Fibroblast of lung (primary cell): ENCODE measurements at regions not wholly inside any gene's neighbourhood (a gene's known extent, or its start where the extent isn't known, plus 50 kb on each side); places are given as distances from the start of the nearest gene placed in this dataset.

ENCODE experiments used
- DNase-seq, 2 donors: peaks; one replicate each; pipeline versions ENCODE4 v3.0.0 to v3.0.0-alpha.2; 2010; ENCODE audit warnings: low read depth in 2 of 2
- H2AFZ ChIP-seq: 2 replicates; pipeline ENCODE4 v1.5.1; 2012; ENCODE audit warnings: low read length, control low read depth, inconsistent platforms
- H3K27ac ChIP-seq: 2 replicates; pipeline ENCODE4 v1.5.1; 2011; ENCODE audit warnings: low read length, control low read depth; ENCODE audit not compliant: insufficient read depth
- H3K27me3 ChIP-seq: 2 replicates; pipeline ENCODE4 v1.5.1; 2011; ENCODE audit warnings: mild to moderate bottlenecking, low read length; ENCODE audit not compliant: control insufficient read depth, insufficient read depth
- H3K36me3 ChIP-seq: 2 replicates; pipeline ENCODE4 v1.5.1; 2011; ENCODE audit warnings: low read length; ENCODE audit not compliant: control insufficient read depth, insufficient read depth
- H3K4me1 ChIP-seq: 2 replicates; pipeline ENCODE4 v1.5.1; 2011; ENCODE audit warnings: low read length; ENCODE audit not compliant: control insufficient read depth, insufficient read depth; ENCODE audit errors: extremely low read depth
- H3K4me2 ChIP-seq: 2 replicates; pipeline ENCODE4 v1.5.1; 2011; ENCODE audit warnings: low read length, control low read depth; ENCODE audit not compliant: insufficient read depth; ENCODE audit errors: extremely low read depth
- H3K4me3 ChIP-seq, 4 experiments: fragments of 200-600 bp in 1 of 4; sonication (generic) in 1 of 4; replicated peaks in 1 of 4; 2 replicates each; pipeline ENCODE4 v1.5.1; 2011 to 2016; ENCODE audit warnings: low read length in 4 of 4, low read depth in 3 of 4, mild to moderate bottlenecking in 3 of 4, control low read depth in 2 of 4, inconsistent platforms in 1 of 4, mixed read lengths in 1 of 4; ENCODE audit not compliant: insufficient read depth in 1 of 4; ENCODE audit errors: control extremely low read depth in 1 of 4
- H3K79me2 ChIP-seq: 2 replicates; pipeline ENCODE4 v1.5.1; 2012; ENCODE audit warnings: mild to moderate bottlenecking, low read length, inconsistent platforms; ENCODE audit not compliant: control insufficient read depth, insufficient read depth
- H3K9ac ChIP-seq: 2 replicates; pipeline ENCODE4 v1.5.1; 2011; ENCODE audit warnings: mild to moderate bottlenecking, low read length, control low read depth; ENCODE audit not compliant: insufficient read depth
- H3K9me3 ChIP-seq: 2 replicates; pipeline ENCODE4 v1.5.1; 2012; ENCODE audit warnings: low read depth, low read length; ENCODE audit not compliant: control insufficient read depth, insufficient read depth
- H4K20me1 ChIP-seq: 2 replicates; pipeline ENCODE4 v1.5.1; 2011; ENCODE audit warnings: low read length; ENCODE audit not compliant: control insufficient read depth, insufficient read depth; ENCODE audit errors: extremely low read depth
- CTCF ChIP-seq, 2 donors: IDR thresholded peaks in 1 of 2; conservative IDR thresholded peaks in 1 of 2; 1 replicate in 1 of 2; 2 replicates in 1 of 2; pipeline ENCODE4 v1.5.1; 2011 to 2012; ENCODE audit warnings: low read length in 2 of 2, control low read depth in 1 of 2, inconsistent platforms in 1 of 2, low read depth in 1 of 2, mild to moderate bottlenecking in 1 of 2
- EZH2 ChIP-seq: IDR thresholded peaks from 2 replicates; pipeline ENCODE4 v1.5.1; 2012; ENCODE audit warnings: low read length, control low read depth, mild to moderate bottlenecking; ENCODE audit errors: missing control alignments

GRCh38 chr1:185477638-185478580 lies 160.9 kb upstream of the IVNS1ABP start:
- no peaks in the 10 kb centered on the region for H3K36me3 ChIP-seq

GRCh38 chr1:185474440-185475149 lies 157.6 kb upstream of the IVNS1ABP start:
- peak in 1 of 2 donors; percentile 9 for DNase-seq
- no peaks in the 10 kb centered on the region for H4K20me1 ChIP-seq
- H3K27ac ChIP-seq, result no peak overlapping the region
- H3K4me1 ChIP-seq, result no peaks in the 10 kb centered on the region
- no peak overlapping the region for H2AFZ ChIP-seq
- TF ChIP-seq EZH2 (no peak), CTCF (conservative IDR thresholded peaks at IDR 0.05 in 1 of 2, IDR thresholded peaks at IDR 0.05 in 1 of 2; ENCODE audit: low read depth in 1 of 2, low read length in 2 of 2) (no peak)
- no peaks in the 10 kb centered on the region for H3K27me3 ChIP-seq
- no peaks in the 10 kb centered on the region for H3K9me3 ChIP-seq
- H3K4me3 ChIP-seq, result no peak overlapping the region
- no peak overlapping the region for H3K9ac ChIP-seq
- no peak overlapping the region for H3K4me2 ChIP-seq
- no peaks in the 10 kb centered on the region for H3K79me2 ChIP-seq
- no peaks in the 10 kb centered on the region for H3K36me3 ChIP-seq

More at GRCh38 chr1:185477638-185478580, 160.9 kb upstream of the IVNS1ABP start:
- TF ChIP-seq CTCF (conservative IDR thresholded peaks at IDR 0.05 in 1 of 2, IDR thresholded peaks at IDR 0.05 in 1 of 2; ENCODE audit: low read depth in 1 of 2, low read length in 2 of 2), result no peak
- TF ChIP-seq EZH2, result no peak
- Histone ChIP-seq H3K4me3 (no peak overlapping the region), H3K4me1 (no peaks in the 10 kb centered on the region), H3K4me2 (no peak overlapping the region), H3K79me2 (no peaks in the 10 kb centered on the region), H2AFZ (no peak overlapping the region), H3K27me3 (no peaks in the 10 kb centered on the region), H4K20me1 (no peaks in the 10 kb centered on the region), H3K9ac (no peak overlapping the region), H3K9me3 (no peaks in the 10 kb centered on the region), H3K27ac (no peak overlapping the region)
- DNase-seq, result no peak

GRCh38 chr1:185473186-185473585 lies 156.1 kb upstream of the IVNS1ABP start:
- Histone ChIP-seq H3K9me3 (no peaks in the 10 kb centered on the region), H4K20me1 (no peaks in the 10 kb centered on the region), H3K36me3 (no peaks in the 10 kb centered on the region), H3K4me2 (no peak overlapping the region), H3K9ac (no peak overlapping the region), H3K79me2 (no peaks in the 10 kb centered on the region), H3K4me1 (no peaks in the 10 kb centered on the region), H3K27ac (no peak overlapping the region), H3K4me3 (no peak overlapping the region), H3K27me3 (no peaks in the 10 kb centered on the region), H2AFZ (no peak overlapping the region)
- no peak for DNase-seq
- TF ChIP-seq CTCF (conservative IDR thresholded peaks at IDR 0.05 in 1 of 2, IDR thresholded peaks at IDR 0.05 in 1 of 2; ENCODE audit: low read depth in 1 of 2, low read length in 2 of 2), result no peak
- no peak for TF ChIP-seq EZH2
